Heart left ventricle (tissue), 13 donors: ENCODE measurements at regions not wholly inside any gene's neighbourhood (a gene's known extent, or its start where the extent isn't known, plus 50 kb on each side); places are given as distances from the start of the nearest gene placed in this dataset.

ENCODE experiments used
- POLR2A ChIP-seq, 2 donors: fragments of 450-650 bp; IDR thresholded peaks; one replicate each; pipeline ENCODE4 v1.6.1; 2017; ENCODE audit warnings: antibody characterized with exemption in 2 of 2, mild to moderate bottlenecking in 2 of 2, moderate library complexity in 2 of 2
- TF ChIP-seq, protein P1 (sequence below), 12 donors: fragments of 200-600 bp; sonication (generic) in 4 of 12; IDR thresholded peaks; one replicate each; pipeline versions ENCODE4 v1.5.0 to v1.8.0; 2018 to 2022; ENCODE audit warnings: antibody characterized with exemption in 12 of 12, mild to moderate bottlenecking in 5 of 12
- donor health status: ischemic (EF 13 %, LVEDD 7.1; RV severe dilation, severe dysfunction).
- donor health status: DM: no; HTN: yes; CAD: no.
- donor health status: DM: no; HTN: no; CAD: no.
- donor health status: ischemic (EF 25% LVEDD 6.9; RV normal size, moderate dysfunction).
- donor health status: ischemic (EF 25% LVEDD 5.7; RV mildly dilated, moderate dysfunction).
- donor health status: ischemic (EF 35%, LVEDD 5.7; RV mildly dilated, moderate dysfunction).
- donor health status: nonischemic (EF 11% LVEDD 7.7; RV severe dilation, severe dysfunction).
- donor health status: DM: yes; HTN: yes; CAD: no.
- donor health status: PGD.
- donor health status: ischemic (EF 29% LVEDD 5.4; RV normal size, mild dysfunction).
- donor health status: nonischemic (EF 23%, LVEDD 6.1; RV moderate dilation, normal function).

DNA sequence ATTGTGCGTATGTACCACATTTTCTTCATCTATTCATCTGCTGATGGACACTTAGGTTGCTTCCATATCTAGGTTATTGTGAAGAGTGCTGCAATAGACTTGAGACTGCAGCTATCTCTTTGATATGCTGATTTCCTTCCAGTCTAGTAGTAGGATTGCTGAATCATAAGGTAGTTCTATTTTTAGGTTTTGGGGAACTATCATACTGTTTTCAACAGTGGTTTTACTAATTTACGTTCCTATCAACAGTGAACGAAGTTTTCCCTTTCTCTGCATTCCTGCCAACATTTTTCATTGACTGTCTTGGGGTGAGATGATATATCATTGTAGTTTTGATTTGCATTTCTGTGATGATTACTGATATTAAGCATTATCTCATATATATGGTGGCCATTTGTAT lies 482.2 kb downstream of the SLC16A7 start:
- TF ChIP-seq POLR2A (IDR thresholded peaks at IDR 0.05) = no peak
- TF ChIP-seq, protein P1, sequence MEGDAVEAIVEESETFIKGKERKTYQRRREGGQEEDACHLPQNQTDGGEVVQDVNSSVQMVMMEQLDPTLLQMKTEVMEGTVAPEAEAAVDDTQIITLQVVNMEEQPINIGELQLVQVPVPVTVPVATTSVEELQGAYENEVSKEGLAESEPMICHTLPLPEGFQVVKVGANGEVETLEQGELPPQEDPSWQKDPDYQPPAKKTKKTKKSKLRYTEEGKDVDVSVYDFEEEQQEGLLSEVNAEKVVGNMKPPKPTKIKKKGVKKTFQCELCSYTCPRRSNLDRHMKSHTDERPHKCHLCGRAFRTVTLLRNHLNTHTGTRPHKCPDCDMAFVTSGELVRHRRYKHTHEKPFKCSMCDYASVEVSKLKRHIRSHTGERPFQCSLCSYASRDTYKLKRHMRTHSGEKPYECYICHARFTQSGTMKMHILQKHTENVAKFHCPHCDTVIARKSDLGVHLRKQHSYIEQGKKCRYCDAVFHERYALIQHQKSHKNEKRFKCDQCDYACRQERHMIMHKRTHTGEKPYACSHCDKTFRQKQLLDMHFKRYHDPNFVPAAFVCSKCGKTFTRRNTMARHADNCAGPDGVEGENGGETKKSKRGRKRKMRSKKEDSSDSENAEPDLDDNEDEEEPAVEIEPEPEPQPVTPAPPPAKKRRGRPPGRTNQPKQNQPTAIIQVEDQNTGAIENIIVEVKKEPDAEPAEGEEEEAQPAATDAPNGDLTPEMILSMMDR (IDR thresholded peaks at IDR 0.05) = no peak
